ENCODE measurements at regions not wholly inside any gene's neighbourhood (a gene's known extent, or its start where the extent isn't known, plus 50 kb on each side); places are given as distances from the start of the nearest gene placed in this dataset.

GRCh38 chr12:124381456-124382296 lies 86.8 kb downstream of the RFLNA start:
- TF ChIP-seq CTCF (IDR thresholded peaks at IDR 0.05) (no peak), POLR2A (IDR thresholded peaks at IDR 0.05) (no peak)

Data from right lobe of liver (tissue), 4 donors.